CD14-positive monocyte (primary cell): ENCODE measurements at regions not wholly inside any gene's neighbourhood (a gene's known extent, or its start where the extent isn't known, plus 50 kb on each side); places are given as distances from the start of the nearest gene placed in this dataset.

Source experiments
- DNase-seq, 3 donors: peaks; one replicate each; pipeline ENCODE4 v3.0.0-alpha.2; 2011 to 2022
- H2AFZ ChIP-seq: 2 replicates; pipeline ENCODE4 v1.6.0; 2012; ENCODE audit warnings: mild to moderate bottlenecking, low read depth, low read length, inconsistent platforms; ENCODE audit not compliant: insufficient read depth, poor library complexity, severe bottlenecking
- H3K27ac ChIP-seq, 2 donors: 1 replicate in 1 of 2; 2 replicates in 1 of 2; pipeline ENCODE4 v1.5.1; 2012 to 2013; ENCODE audit warnings: low read length in 2 of 2, control low read depth in 1 of 2, inconsistent platforms in 1 of 2, low read depth in 1 of 2, mild to moderate bottlenecking in 1 of 2
- H3K27me3 ChIP-seq, 2 donors: one replicate each; pipeline versions ENCODE4 v1.6.0 to v1.6.1; 2011 to 2013; ENCODE audit warnings: low read length in 2 of 2; ENCODE audit not compliant: control insufficient read depth in 2 of 2, insufficient read depth in 2 of 2
- H3K36me3 ChIP-seq, 2 donors: replicated peaks in 1 of 2; 1 replicate in 1 of 2; 2 replicates in 1 of 2; pipeline versions ENCODE4 v1.5.1 to v1.6.1; 2012 to 2013; ENCODE audit warnings: low read length in 2 of 2, control low read depth in 1 of 2, inconsistent platforms in 1 of 2, mild to moderate bottlenecking in 1 of 2; ENCODE audit not compliant: insufficient read depth in 2 of 2, control insufficient read depth in 1 of 2
- H3K4me1 ChIP-seq, 2 donors: 1 replicate in 1 of 2; 2 replicates in 1 of 2; pipeline versions ENCODE4 v1.5.1 to v1.6.1; 2012 to 2013; ENCODE audit warnings: low read length in 2 of 2, control low read depth in 1 of 2, inconsistent platforms in 1 of 2, mild to moderate bottlenecking in 1 of 2, moderate library complexity in 1 of 2; ENCODE audit not compliant: insufficient read depth in 2 of 2, control insufficient read depth in 1 of 2
- H3K4me2 ChIP-seq: replicated peaks from 2 replicates; pipeline ENCODE3; 2012; ENCODE audit warnings: low read length, moderate library complexity, mild to moderate bottlenecking; ENCODE audit not compliant: poor library complexity, severe bottlenecking; ENCODE audit errors: extremely low read depth
- H3K4me3 ChIP-seq, 3 experiments: fragments of 200-600 bp in 1 of 3; sonication (generic) in 1 of 3; replicated peaks in 1 of 3; 1 replicate in 2 of 3; 2 replicates in 1 of 3; pipeline ENCODE4 v1.5.1; 2011 to 2013; ENCODE audit warnings: low read length in 3 of 3, mild to moderate bottlenecking in 3 of 3, control low read depth in 2 of 3, low read depth in 2 of 3, inconsistent platforms in 1 of 3, moderate library complexity in 1 of 3
- H3K79me2 ChIP-seq: 2 replicates; pipeline ENCODE4 v1.6.0; 2012; ENCODE audit warnings: mild to moderate bottlenecking, control low read depth, inconsistent platforms, low read length, moderate library complexity; ENCODE audit not compliant: insufficient read depth
- H3K9ac ChIP-seq: 2 replicates; pipeline ENCODE4 v1.6.0; 2017; ENCODE audit warnings: low read length, mild to moderate bottlenecking; ENCODE audit not compliant: insufficient read depth, poor library complexity, severe bottlenecking
- H3K9me3 ChIP-seq, 2 donors: replicated peaks in 1 of 2; 1 replicate in 1 of 2; 2 replicates in 1 of 2; pipeline versions ENCODE4 v1.5.1 to v1.6.1; 2012 to 2013; ENCODE audit warnings: low read length in 2 of 2, control low read depth in 1 of 2; ENCODE audit not compliant: control insufficient read depth in 1 of 2, insufficient read depth in 1 of 2
- H4K20me1 ChIP-seq: 2 replicates; pipeline ENCODE4 v1.6.0; 2012; ENCODE audit warnings: mild to moderate bottlenecking, low read length, control low read depth, moderate library complexity; ENCODE audit not compliant: insufficient read depth
- H3K27ac Mint-ChIP-seq, 7 donors: one replicate each; pipeline ENCODE4 v1.8.0; 2020; ENCODE audit warnings: mild to moderate bottlenecking in 7 of 7, mixed read lengths in 7 of 7, moderate library complexity in 6 of 7, inconsistent platforms in 2 of 7
- H3K27me3 Mint-ChIP-seq, 3 donors: one replicate each; pipeline ENCODE4 v1.8.0; 2021 to 2022; ENCODE audit warnings: low read depth in 3 of 3, mild to moderate bottlenecking in 3 of 3, mixed read lengths in 3 of 3, moderate library complexity in 3 of 3, inconsistent platforms in 1 of 3
- H3K36me3 Mint-ChIP-seq, 2 donors: one replicate each; pipeline ENCODE4 v1.8.0; 2020; ENCODE audit warnings: mixed read lengths in 2 of 2, inconsistent platforms in 1 of 2, mild to moderate bottlenecking in 1 of 2
- H3K4me1 Mint-ChIP-seq: one replicate; pipeline ENCODE4 v1.8.0; 2020; ENCODE audit warnings: mild to moderate bottlenecking, mixed read lengths
- H3K4me3 Mint-ChIP-seq, 2 donors: one replicate each; pipeline ENCODE4 v1.8.0; 2020; ENCODE audit warnings: mild to moderate bottlenecking in 2 of 2, mixed read lengths in 2 of 2, moderate library complexity in 1 of 2
- H3K9me3 Mint-ChIP-seq, 7 donors: one replicate each; pipeline ENCODE4 v1.8.0; 2020 to 2022; ENCODE audit warnings: mixed read lengths in 7 of 7, mild to moderate bottlenecking in 6 of 7, moderate library complexity in 6 of 7, inconsistent platforms in 2 of 7
- WGBS: methylation state at CpG from one replicate; pipeline ENCODE4 v1.1.5; 2013; ENCODE audit warnings: missing lambda C conversion rate; ENCODE audit not compliant: insufficient coverage; 5-methylcytosine and 5-hydroxymethylcytosine counted together
- intact Hi-C, 2 donors: fragments of 100-400 bp; cut with micrococcal nuclease; formaldehyde crosslinking; loops; one replicate each; pipeline versions ENCODE4 v1.15.0 to v1.15.1; 2023
- TF ChIP-seq, protein P1 (sequence below): fragments of 200-600 bp; IDR thresholded peaks from one replicate; pipeline ENCODE4 v1.8.0; 2022; ENCODE audit warnings: antibody characterized with exemption, mild to moderate bottlenecking

DNA sequence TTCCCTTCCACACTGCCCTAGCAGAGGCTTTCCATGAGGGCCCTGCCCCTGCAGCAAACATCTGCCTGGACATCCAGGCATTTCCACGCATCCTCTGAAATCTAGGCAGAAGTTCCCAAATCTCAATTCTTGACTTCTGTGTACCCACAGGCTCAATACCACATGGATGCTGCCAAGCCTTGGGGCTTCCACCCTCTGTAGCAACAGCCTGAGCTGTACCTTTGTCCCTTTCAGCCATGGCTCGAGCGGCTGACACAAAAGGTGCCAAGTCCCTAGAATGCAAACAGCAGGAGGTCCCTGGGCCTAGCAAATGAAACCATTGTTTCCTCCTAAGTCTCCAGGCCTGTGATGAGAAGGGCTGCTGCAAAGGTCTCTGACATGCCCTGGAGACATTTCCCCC, 744.5 kb upstream of the LINC00305 start:
- Histone ChIP-seq H3K27me3 (no peaks in the 10 kb centered on the region), H3K79me2 (no peaks in the 10 kb centered on the region), H2AFZ (no peak overlapping the region), H3K9me3 (peaks cover 5 to 8% of the 10 kb centered on the region in 2 donors), H3K9ac (no peak overlapping the region), H4K20me1 (no peaks in the 10 kb centered on the region), H3K36me3 (no peaks in the 10 kb centered on the region), H3K4me3 (no peak overlapping the region), H3K4me1 (no peaks in the 10 kb centered on the region), H3K4me2 (no peak overlapping the region), H3K27ac (no peak overlapping the region)
- Mint-ChIP-seq H3K36me3 (no peaks in the 10 kb centered on the region), H3K9me3 (peaks cover 0 to 9% (median 6%) of the 10 kb centered on the region in 7 donors), H3K27me3 (peaks cover 0 to 2% (median 1%) of the 10 kb centered on the region in 3 donors), H3K4me1 (no peaks in the 10 kb centered on the region), H3K27ac (no peak overlapping the region), H3K4me3 (no peak overlapping the region)
- WGBS: 83% methylated on average over 3 of the region's 3 CpGs
- DNase-seq: no peak
- intact Hi-C loops: no loop called here
- TF ChIP-seq, protein P1, sequence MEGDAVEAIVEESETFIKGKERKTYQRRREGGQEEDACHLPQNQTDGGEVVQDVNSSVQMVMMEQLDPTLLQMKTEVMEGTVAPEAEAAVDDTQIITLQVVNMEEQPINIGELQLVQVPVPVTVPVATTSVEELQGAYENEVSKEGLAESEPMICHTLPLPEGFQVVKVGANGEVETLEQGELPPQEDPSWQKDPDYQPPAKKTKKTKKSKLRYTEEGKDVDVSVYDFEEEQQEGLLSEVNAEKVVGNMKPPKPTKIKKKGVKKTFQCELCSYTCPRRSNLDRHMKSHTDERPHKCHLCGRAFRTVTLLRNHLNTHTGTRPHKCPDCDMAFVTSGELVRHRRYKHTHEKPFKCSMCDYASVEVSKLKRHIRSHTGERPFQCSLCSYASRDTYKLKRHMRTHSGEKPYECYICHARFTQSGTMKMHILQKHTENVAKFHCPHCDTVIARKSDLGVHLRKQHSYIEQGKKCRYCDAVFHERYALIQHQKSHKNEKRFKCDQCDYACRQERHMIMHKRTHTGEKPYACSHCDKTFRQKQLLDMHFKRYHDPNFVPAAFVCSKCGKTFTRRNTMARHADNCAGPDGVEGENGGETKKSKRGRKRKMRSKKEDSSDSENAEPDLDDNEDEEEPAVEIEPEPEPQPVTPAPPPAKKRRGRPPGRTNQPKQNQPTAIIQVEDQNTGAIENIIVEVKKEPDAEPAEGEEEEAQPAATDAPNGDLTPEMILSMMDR: no peak

DNA sequence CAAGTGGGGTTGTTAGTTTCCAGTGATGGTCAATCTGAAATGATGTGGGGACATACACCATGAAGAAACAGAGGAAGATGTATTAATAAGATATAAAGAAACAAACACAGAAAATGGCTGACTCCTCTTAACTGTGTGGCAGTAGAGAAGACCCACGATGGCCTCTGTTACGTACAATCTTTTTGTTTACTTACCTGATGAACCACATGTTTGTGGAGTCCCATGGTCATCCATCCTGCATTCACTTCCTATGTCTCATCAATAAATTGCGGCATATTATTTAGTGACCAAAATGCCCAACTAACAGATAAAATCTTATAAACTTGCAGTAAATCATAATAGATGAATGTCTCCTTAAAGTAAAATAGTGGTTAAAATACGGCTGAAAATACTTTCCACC, 740.1 kb upstream of the LINC00305 start:
- Histone ChIP-seq H3K36me3 (no peaks in the 10 kb centered on the region), H2AFZ (no peak overlapping the region), H3K9ac (no peak overlapping the region), H4K20me1 (no peaks in the 10 kb centered on the region), H3K4me3 (no peak overlapping the region), H3K79me2 (no peaks in the 10 kb centered on the region), H3K9me3 (peaks cover 5 to 8% of the 10 kb centered on the region in 2 donors), H3K4me2 (no peak overlapping the region), H3K27ac (no peak overlapping the region), H3K27me3 (no peaks in the 10 kb centered on the region), H3K4me1 (no peaks in the 10 kb centered on the region)
- DNase-seq: no peak
- H3K36me3 Mint-ChIP-seq: no peaks in the 10 kb centered on the region
- H3K9me3 Mint-ChIP-seq: peaks cover 0 to 9% (median 6%) of the 10 kb centered on the region in 7 donors
- no peak overlapping the region for H3K4me3 Mint-ChIP-seq
- no peaks in the 10 kb centered on the region for H3K4me1 Mint-ChIP-seq
- 90% methylated on average over 2 of the region's 4 CpGs for WGBS
- H3K27me3 Mint-ChIP-seq: peaks cover 0 to 1% (median 0%) of the 10 kb centered on the region in 3 donors
- TF ChIP-seq, protein P1: no peak
- H3K27ac Mint-ChIP-seq: no peak overlapping the region
- intact Hi-C loops: no loop called here
